ENCODE measurements at regions not wholly inside any gene's neighbourhood (a gene's known extent, or its start where the extent isn't known, plus 50 kb on each side); places are given as distances from the start of the nearest gene placed in this dataset.

GRCh38 chr16:54568906-54569807, 282.6 kb upstream of the IRX3 start:
- Histone ChIP-seq H3K79me2 (ENCODE audit: low read length) (no peaks in the 10 kb centered on the region), H3K4me3 (ENCODE audit: low read length) (no peak overlapping the region), H3K9ac (ENCODE audit: low read length) (no peak overlapping the region)

GRCh38 chr16:54564841-54565240, 278.3 kb upstream of the IRX3 start:
- Histone ChIP-seq H3K9me3 (ENCODE audit: low read length) (no peaks in the 10 kb centered on the region), H3K27ac (ENCODE audit: low read length) (no peak overlapping the region), H3K36me3 (ENCODE audit: insufficient read depth, low read length) (no peaks in the 10 kb centered on the region), H3K79me2 (ENCODE audit: low read length) (no peaks in the 10 kb centered on the region), H3K4me1 (ENCODE audit: low read length) (no peaks in the 10 kb centered on the region), H3K27me3 (ENCODE audit: low read length) (no peaks in the 10 kb centered on the region), H3K4me3 (ENCODE audit: low read length) (no peak overlapping the region), H3K9me2 (replicated peaks; ENCODE audit: insufficient read depth, low read length) (no peaks in the 10 kb centered on the region), H2AFZ (ENCODE audit: low read length) (no peak overlapping the region), H3K4me2 (ENCODE audit: low read depth, low read length, poor library complexity, severe bottlenecking) (no peak overlapping the region), H4K20me1 (ENCODE audit: insufficient read depth, low read depth, low read length) (no peaks in the 10 kb centered on the region), H3K9ac (ENCODE audit: low read length) (no peak overlapping the region)
- DNase-seq = no peak

More at GRCh38 chr16:54568906-54569807, 282.6 kb upstream of the IRX3 start:
- Histone ChIP-seq H3K27ac (ENCODE audit: low read length) (no peak overlapping the region), H3K4me1 (ENCODE audit: low read length) (no peaks in the 10 kb centered on the region), H3K4me2 (ENCODE audit: low read depth, low read length, poor library complexity, severe bottlenecking) (no peak overlapping the region), H2AFZ (ENCODE audit: low read length) (no peak overlapping the region), H3K27me3 (ENCODE audit: low read length) (no peaks in the 10 kb centered on the region), H3K36me3 (ENCODE audit: insufficient read depth, low read length) (no peaks in the 10 kb centered on the region), H3K9me2 (replicated peaks; ENCODE audit: insufficient read depth, low read length) (no peaks in the 10 kb centered on the region), H3K9me3 (ENCODE audit: low read length) (no peaks in the 10 kb centered on the region), H4K20me1 (ENCODE audit: insufficient read depth, low read depth, low read length) (no peaks in the 10 kb centered on the region)
- DNase-seq = no peak

GRCh38 chr16:54554581-54554980, 268.0 kb upstream of the IRX3 start:
- no peak overlapping the region for H3K27ac ChIP-seq (ENCODE audit: low read length)
- no peaks in the 10 kb centered on the region for H3K27me3 ChIP-seq (ENCODE audit: low read length)
- no peak overlapping the region for H3K4me2 ChIP-seq (ENCODE audit: low read depth, low read length, poor library complexity, severe bottlenecking)
- no peaks in the 10 kb centered on the region for H3K4me1 ChIP-seq (ENCODE audit: low read length)
- no peak overlapping the region for H3K4me3 ChIP-seq (ENCODE audit: low read length)
- H3K79me2 ChIP-seq (ENCODE audit: low read length) = no peaks in the 10 kb centered on the region
- no peak overlapping the region for H3K9ac ChIP-seq (ENCODE audit: low read length)
- H3K9me3 ChIP-seq (ENCODE audit: low read length) = no peaks in the 10 kb centered on the region
- H2AFZ ChIP-seq (ENCODE audit: low read length) = no peak overlapping the region
- DNase-seq = no peak
- H4K20me1 ChIP-seq (ENCODE audit: insufficient read depth, low read depth, low read length) = no peaks in the 10 kb centered on the region
- no peaks in the 10 kb centered on the region for H3K9me2 ChIP-seq (replicated peaks; ENCODE audit: insufficient read depth, low read length)
- no peaks in the 10 kb centered on the region for H3K36me3 ChIP-seq (ENCODE audit: insufficient read depth, low read length)

GRCh38 chr16:54548281-54548680, 261.7 kb upstream of the IRX3 start:
- no peak for DNase-seq
- H3K4me1 ChIP-seq (ENCODE audit: low read length) = no peaks in the 10 kb centered on the region
- no peaks in the 10 kb centered on the region for H4K20me1 ChIP-seq (ENCODE audit: insufficient read depth, low read depth, low read length)
- no peak overlapping the region for H3K4me2 ChIP-seq (ENCODE audit: low read depth, low read length, poor library complexity, severe bottlenecking)
- no peaks in the 10 kb centered on the region for H3K79me2 ChIP-seq (ENCODE audit: low read length)
- H3K36me3 ChIP-seq (ENCODE audit: insufficient read depth, low read length) = no peaks in the 10 kb centered on the region
- H3K9me2 ChIP-seq (replicated peaks; ENCODE audit: insufficient read depth, low read length) = no peaks in the 10 kb centered on the region
- no peaks in the 10 kb centered on the region for H3K9me3 ChIP-seq (ENCODE audit: low read length)
- H3K4me3 ChIP-seq (ENCODE audit: low read length) = no peak overlapping the region
- no peak overlapping the region for H3K9ac ChIP-seq (ENCODE audit: low read length)
- H3K27me3 ChIP-seq (ENCODE audit: low read length) = no peaks in the 10 kb centered on the region
- no peak overlapping the region for H2AFZ ChIP-seq (ENCODE audit: low read length)
- H3K27ac ChIP-seq (ENCODE audit: low read length) = no peak overlapping the region

GRCh38 chr16:54547052-54547451, 260.5 kb upstream of the IRX3 start:
- Histone ChIP-seq H3K27ac (ENCODE audit: low read length) (no peak overlapping the region), H2AFZ (ENCODE audit: low read length) (no peak overlapping the region), H3K27me3 (ENCODE audit: low read length) (no peaks in the 10 kb centered on the region), H3K4me1 (ENCODE audit: low read length) (no peaks in the 10 kb centered on the region), H3K9ac (ENCODE audit: low read length) (no peak overlapping the region), H3K4me2 (ENCODE audit: low read depth, low read length, poor library complexity, severe bottlenecking) (no peak overlapping the region), H3K9me2 (replicated peaks; ENCODE audit: insufficient read depth, low read length) (no peaks in the 10 kb centered on the region), H3K4me3 (ENCODE audit: low read length) (no peak overlapping the region), H3K36me3 (ENCODE audit: insufficient read depth, low read length) (no peaks in the 10 kb centered on the region), H3K9me3 (ENCODE audit: low read length) (no peaks in the 10 kb centered on the region), H4K20me1 (ENCODE audit: insufficient read depth, low read depth, low read length) (no peaks in the 10 kb centered on the region), H3K79me2 (ENCODE audit: low read length) (no peaks in the 10 kb centered on the region)
- DNase-seq = no peak

- Histone ChIP-seq H3K4me1 (ENCODE audit: low read length) (no peaks in the 10 kb centered on the region), H2AFZ (ENCODE audit: low read length) (no peak overlapping the region), H3K9me2 (replicated peaks; ENCODE audit: insufficient read depth, low read length) (no peaks in the 10 kb centered on the region)
Measured at GRCh38 chr16:54546521-54546920, 259.9 kb upstream of the IRX3 start.

GRCh38 chr16:54545854-54546511, 259.4 kb upstream of the IRX3 start:
- no peaks in the 10 kb centered on the region for H4K20me1 ChIP-seq (ENCODE audit: insufficient read depth, low read depth, low read length)
- no peaks in the 10 kb centered on the region for H3K4me1 ChIP-seq (ENCODE audit: low read length)
- no peak overlapping the region for H2AFZ ChIP-seq (ENCODE audit: low read length)
- H3K9ac ChIP-seq (ENCODE audit: low read length) = no peak overlapping the region
- no peak for DNase-seq
- no peaks in the 10 kb centered on the region for H3K79me2 ChIP-seq (ENCODE audit: low read length)
- H3K4me3 ChIP-seq (ENCODE audit: low read length) = no peak overlapping the region
- H3K36me3 ChIP-seq (ENCODE audit: insufficient read depth, low read length) = no peaks in the 10 kb centered on the region
- H3K27me3 ChIP-seq (ENCODE audit: low read length) = no peaks in the 10 kb centered on the region
- H3K27ac ChIP-seq (ENCODE audit: low read length) = no peak overlapping the region
- H3K4me2 ChIP-seq (ENCODE audit: low read depth, low read length, poor library complexity, severe bottlenecking) = no peak overlapping the region
- no peaks in the 10 kb centered on the region for H3K9me2 ChIP-seq (replicated peaks; ENCODE audit: insufficient read depth, low read length)
- H3K9me3 ChIP-seq (ENCODE audit: low read length) = no peaks in the 10 kb centered on the region

More at GRCh38 chr16:54546521-54546920, 259.9 kb upstream of the IRX3 start:
- Histone ChIP-seq H3K4me3 (ENCODE audit: low read length) (no peak overlapping the region), H3K27ac (ENCODE audit: low read length) (no peak overlapping the region), H3K27me3 (ENCODE audit: low read length) (no peaks in the 10 kb centered on the region), H3K9me3 (ENCODE audit: low read length) (no peaks in the 10 kb centered on the region), H3K4me2 (ENCODE audit: low read depth, low read length, poor library complexity, severe bottlenecking) (no peak overlapping the region), H3K79me2 (ENCODE audit: low read length) (no peaks in the 10 kb centered on the region), H3K9ac (ENCODE audit: low read length) (no peak overlapping the region), H3K36me3 (ENCODE audit: insufficient read depth, low read length) (no peaks in the 10 kb centered on the region), H4K20me1 (ENCODE audit: insufficient read depth, low read depth, low read length) (no peaks in the 10 kb centered on the region)
- no peak for DNase-seq

- Histone ChIP-seq H3K4me1 (ENCODE audit: low read length) (no peaks in the 10 kb centered on the region), H2AFZ (ENCODE audit: low read length) (no peak overlapping the region), H3K36me3 (ENCODE audit: insufficient read depth, low read length) (no peaks in the 10 kb centered on the region), H3K9ac (ENCODE audit: low read length) (no peak overlapping the region), H3K27me3 (ENCODE audit: low read length) (no peaks in the 10 kb centered on the region), H3K27ac (ENCODE audit: low read length) (no peak overlapping the region), H3K4me2 (ENCODE audit: low read depth, low read length, poor library complexity, severe bottlenecking) (no peak overlapping the region), H3K9me3 (ENCODE audit: low read length) (no peaks in the 10 kb centered on the region), H3K79me2 (ENCODE audit: low read length) (no peaks in the 10 kb centered on the region), H3K9me2 (replicated peaks; ENCODE audit: insufficient read depth, low read length) (no peaks in the 10 kb centered on the region), H4K20me1 (ENCODE audit: insufficient read depth, low read depth, low read length) (no peaks in the 10 kb centered on the region), H3K4me3 (ENCODE audit: low read length) (no peak overlapping the region)
- no peak for DNase-seq
Measured at GRCh38 chr16:54544553-54545180, 258.1 kb upstream of the IRX3 start.

All from Karpas-422 (cell line).